ENCODE measurements at regions not wholly inside any gene's neighbourhood (a gene's known extent, or its start where the extent isn't known, plus 50 kb on each side); places are given as distances from the start of the nearest gene placed in this dataset.

- H3K27me3 ChIP-seq: no peaks in the 10 kb centered on the region
- ATAC-seq (ENCODE audit: low FRiP score in 2 of 2): no peak
- peaks cover 0 to 10% (median 9%) of the 10 kb centered on the region in 4 donors for H3K9me3 ChIP-seq
- TF ChIP-seq POLR2AphosphoS5 (IDR thresholded peaks at IDR 0.05) (no peak), EP300 (IDR thresholded peaks at IDR 0.05) (no peak), POLR2A (IDR thresholded peaks at IDR 0.05) (no peak), CTCF (IDR thresholded peaks at IDR 0.05) (no peak)
- no peaks in the 10 kb centered on the region for H3K36me3 ChIP-seq
- no peak overlapping the region for H3K4me3 ChIP-seq
- DNase-seq: no peak
- 88 to 90% methylated on average over 1 of the region's 1 CpG for WGBS, 2 donors
- H3K27ac ChIP-seq: no peak overlapping the region
- peaks cover 0 to under 1% (median 0%) of the 10 kb centered on the region in 4 donors for H3K4me1 ChIP-seq
These were observed 97.9 kb upstream of the STT3B start for GRCh38 chr3:31434819-31435218.

GRCh38 chr3:31436830-31437229, 95.9 kb upstream of the STT3B start:
- Histone ChIP-seq H3K9me3 (peaks cover 0 to 10% (median 9%) of the 10 kb centered on the region in 4 donors), H3K27ac (no peak overlapping the region), H3K27me3 (no peaks in the 10 kb centered on the region), H3K4me3 (no peak overlapping the region), H3K4me1 (peaks cover 0 to 6% (median 0%) of the 10 kb centered on the region in 4 donors), H3K36me3 (no peaks in the 10 kb centered on the region)
- TF ChIP-seq POLR2AphosphoS5 (IDR thresholded peaks at IDR 0.05): no peak
- no peak for TF ChIP-seq CTCF (IDR thresholded peaks at IDR 0.05)
- no peak for DNase-seq
- no peak for ATAC-seq (ENCODE audit: low FRiP score in 2 of 2)
- 94 to 95% methylated on average over 1 of the region's 1 CpG for WGBS, 2 donors

- no peaks in the 10 kb centered on the region for H3K36me3 ChIP-seq
- no peaks in the 10 kb centered on the region for H3K27me3 ChIP-seq
- no peak overlapping the region for H3K4me3 ChIP-seq
- ATAC-seq (ENCODE audit: low FRiP score in 2 of 2) (no peak), DNase-seq (no peak)
- TF ChIP-seq POLR2A (IDR thresholded peaks at IDR 0.05) (no peak), POLR2AphosphoS5 (IDR thresholded peaks at IDR 0.05) (no peak), CTCF (IDR thresholded peaks at IDR 0.05) (no peak), EP300 (IDR thresholded peaks at IDR 0.05) (no peak)
- 76 to 88% methylated on average over 2 of the region's 2 CpGs for WGBS, 2 donors
- peaks cover 0 to 10% (median 9%) of the 10 kb centered on the region in 4 donors for H3K9me3 ChIP-seq
- H3K4me1 ChIP-seq: peaks cover 0 to 6% (median 0%) of the 10 kb centered on the region in 4 donors
- no peak overlapping the region for H3K27ac ChIP-seq
These were observed 94.0 kb upstream of the STT3B start for GRCh38 chr3:31438742-31439141.

GRCh38 chr3:31439890-31440750, 92.6 kb upstream of the STT3B start:
- Histone ChIP-seq H3K36me3 (no peaks in the 10 kb centered on the region), H3K27ac (no peak overlapping the region), H3K4me3 (no peak overlapping the region), H3K4me1 (peaks cover 0 to 6% (median 0%) of the 10 kb centered on the region in 4 donors), H3K27me3 (no peaks in the 10 kb centered on the region), H3K9me3 (peaks cover 0 to 10% (median 9%) of the 10 kb centered on the region in 4 donors)
- no peak for ATAC-seq (ENCODE audit: low FRiP score in 2 of 2)
- TF ChIP-seq POLR2A (IDR thresholded peaks at IDR 0.05) (no peak), EP300 (IDR thresholded peaks at IDR 0.05) (no peak)
- WGBS, 2 donors: 31 to 37% methylated on average over 3 of the region's 3 CpGs
- DNase-seq: no peak

- 100% methylated on average over 1 of the region's 1 CpG for WGBS, 2 donors
- TF ChIP-seq CTCF (IDR thresholded peaks at IDR 0.05) (no peak), POLR2A (IDR thresholded peaks at IDR 0.05) (no peak)
- H3K27ac ChIP-seq: no peak overlapping the region
- no peak overlapping the region for H3K4me3 ChIP-seq
- DNase-seq (no peak), ATAC-seq (ENCODE audit: low FRiP score in 2 of 2) (no peak)
- peaks cover 0 to 6% (median 0%) of the 10 kb centered on the region in 4 donors for H3K4me1 ChIP-seq
- no peaks in the 10 kb centered on the region for H3K36me3 ChIP-seq
- no peaks in the 10 kb centered on the region for H3K27me3 ChIP-seq
- peaks cover 0 to 10% (median 9%) of the 10 kb centered on the region in 4 donors for H3K9me3 ChIP-seq
These were observed 91.8 kb upstream of the STT3B start for GRCh38 chr3:31440878-31441277.
